HEK293T (cell line): ENCODE measurements at regions not wholly inside any gene's neighbourhood (a gene's known extent, or its start where the extent isn't known, plus 50 kb on each side); places are given as distances from the start of the nearest gene placed in this dataset.

Source experiments
- ARNT ChIP-seq: fragments of 450-650 bp; IDR thresholded peaks from 2 replicates; pipeline ENCODE4 v1.6.1; 2017; ENCODE audit warnings: mild to moderate bottlenecking
- BHLHE40 ChIP-seq: fragments of 450-650 bp; IDR thresholded peaks from 2 replicates; pipeline ENCODE4 v1.6.1; 2016; ENCODE audit warnings: mild to moderate bottlenecking, moderate library complexity, borderline replicate concordance
- CTBP1 ChIP-seq: fragments of 450-650 bp; IDR thresholded peaks from 2 replicates; pipeline ENCODE4 v1.6.1; 2016; ENCODE audit warnings: borderline replicate concordance
- ELF4 ChIP-seq: fragments of 450-650 bp; IDR thresholded peaks from 2 replicates; pipeline ENCODE4 v1.6.1; 2017; ENCODE audit warnings: antibody characterized with exemption
- FOXA1 ChIP-seq: fragments of 450-650 bp; IDR thresholded peaks from 2 replicates; pipeline ENCODE4 v1.6.1; 2016; ENCODE audit warnings: mild to moderate bottlenecking
- FOXK2 ChIP-seq: fragments of 450-650 bp; IDR thresholded peaks from 2 replicates; pipeline ENCODE4 v1.6.1; 2016; ENCODE audit warnings: mild to moderate bottlenecking
- FOXM1 ChIP-seq: fragments of 450-650 bp; IDR thresholded peaks from 2 replicates; pipeline ENCODE4 v1.6.1; 2017; ENCODE audit warnings: mild to moderate bottlenecking, borderline replicate concordance
- PKNOX1 ChIP-seq: fragments of 450-650 bp; IDR thresholded peaks from 2 replicates; pipeline ENCODE4 v1.6.1; 2016
- SP1 ChIP-seq: fragments of 450-650 bp; IDR thresholded peaks from 2 replicates; pipeline ENCODE4 v1.6.1; 2017
- SUZ12 ChIP-seq: fragments of 450-650 bp; IDR thresholded peaks from 2 replicates; pipeline ENCODE4 v1.6.1; 2016; ENCODE audit warnings: mild to moderate bottlenecking
- TARDBP ChIP-seq: fragments of 450-650 bp; IDR thresholded peaks from 2 replicates; pipeline ENCODE4 v1.6.1; 2016

- TF ChIP-seq ARNT: no peak
- TF ChIP-seq PKNOX1: no peak
- no peak for TF ChIP-seq FOXM1
- TF ChIP-seq ELF4: no peak
- no peak for TF ChIP-seq SP1
- TF ChIP-seq FOXK2: no peak
- TF ChIP-seq SUZ12: no peak
- TF ChIP-seq TARDBP: no peak
- TF ChIP-seq BHLHE40: no peak
- TF ChIP-seq CTBP1: no peak
- TF ChIP-seq FOXA1: no peak
These were observed 60.0 kb upstream of the FOXD3 start for GRCh38 chr1:63262459-63262770.
